G401.6 (cell line): ENCODE measurements at regions not wholly inside any gene's neighbourhood (a gene's known extent, or its start where the extent isn't known, plus 50 kb on each side); places are given as distances from the start of the nearest gene placed in this dataset.

Experiments used
- FAIRE-seq: peaks from 2 replicates; lab custom pipeline; 2012; peaks lifted over from hg19 to GRCh38; lab: Jason Lieb, UNC

GRCh38 chr16:6038941-6039645 lies 941.5 kb upstream of the EEF2KMT start:
- FAIRE-seq, result no peak

GRCh38 chr16:6035161-6035560 lies 937.6 kb upstream of the EEF2KMT start:
- no peak for FAIRE-seq

GRCh38 chr16:6034511-6034910 lies 936.9 kb upstream of the EEF2KMT start:
- FAIRE-seq, result no peak

- no peak for FAIRE-seq
Observed at GRCh38 chr16:6032438-6032837, 934.8 kb upstream of the EEF2KMT start.

- FAIRE-seq, result no peak
Observed at GRCh38 chr16:6031567-6031966, 934.0 kb upstream of the EEF2KMT start.

GRCh38 chr16:6031102-6031501 lies 933.5 kb upstream of the EEF2KMT start:
- FAIRE-seq, result no peak

- FAIRE-seq, result no peak
Observed at GRCh38 chr16:6027733-6028132, 930.1 kb upstream of the EEF2KMT start.

- FAIRE-seq, result no peak
Observed at GRCh38 chr16:6023449-6023848, 925.9 kb upstream of the EEF2KMT start.

GRCh38 chr16:6021276-6021943 lies 923.8 kb upstream of the EEF2KMT start:
- no peak for FAIRE-seq

GRCh38 chr16:6020162-6020985 lies 922.8 kb upstream of the EEF2KMT start:
- no peak for FAIRE-seq

- no peak for FAIRE-seq
Observed at GRCh38 chr16:6019490-6019991, 921.9 kb upstream of the EEF2KMT start.

GRCh38 chr16:6018848-6019489 lies 921.4 kb upstream of the EEF2KMT start:
- no peak for FAIRE-seq

- FAIRE-seq, result no peak
Observed at GRCh38 chr16:6016530-6017184, 919.1 kb upstream of the EEF2KMT start.

- FAIRE-seq, result no peak
Observed at GRCh38 chr16:6012716-6013115, 915.1 kb upstream of the EEF2KMT start.

- FAIRE-seq, result no peak
Observed at GRCh38 chr16:6009151-6009550, 911.6 kb upstream of the EEF2KMT start.

GRCh38 chr16:6008670-6009069 lies 911.1 kb upstream of the EEF2KMT start:
- no peak for FAIRE-seq

- no peak for FAIRE-seq
Observed at GRCh38 chr16:5993356-5993755, 895.8 kb upstream of the EEF2KMT start.

- no peak for FAIRE-seq
Observed at GRCh38 chr16:5982979-5983378, 885.4 kb upstream of the EEF2KMT start.

GRCh38 chr16:5979905-5980550 lies 882.4 kb upstream of the EEF2KMT start:
- no peak for FAIRE-seq

- FAIRE-seq, result no peak
Observed at GRCh38 chr16:5977329-5977728, 879.7 kb upstream of the EEF2KMT start.

- no peak for FAIRE-seq
Observed at GRCh38 chr16:5972747-5973146, 875.2 kb upstream of the EEF2KMT start.
